Ishikawa (cell line): ENCODE measurements at regions not wholly inside any gene's neighbourhood (a gene's known extent, or its start where the extent isn't known, plus 50 kb on each side); places are given as distances from the start of the nearest gene placed in this dataset.

ENCODE experiments used
- CEBPB ChIP-seq: IDR thresholded peaks from 2 replicates; pipeline ENCODE4 v1.6.1; 2012
- CREB1 ChIP-seq: IDR thresholded peaks from 2 replicates; pipeline ENCODE4 v1.6.1; 2012; ENCODE audit warnings: low read depth
- EGR1 ChIP-seq: IDR thresholded peaks from 2 replicates; pipeline ENCODE4 v1.6.1; 2012
- EP300 ChIP-seq: IDR thresholded peaks from 2 replicates; pipeline ENCODE4 v1.6.1; 2012; ENCODE audit warnings: borderline replicate concordance
- FOXM1 ChIP-seq: IDR thresholded peaks from 2 replicates; pipeline ENCODE4 v1.6.1; 2012; ENCODE audit warnings: low read depth, borderline replicate concordance
- MAX ChIP-seq: IDR thresholded peaks from 2 replicates; pipeline ENCODE4 v1.6.1; 2012
- NFIC ChIP-seq: IDR thresholded peaks from 2 replicates; pipeline ENCODE4 v1.6.1; 2012
- RAD21 ChIP-seq: IDR thresholded peaks from 2 replicates; pipeline ENCODE4 v1.6.1; 2012; ENCODE audit warnings: low read depth
- REST ChIP-seq: IDR thresholded peaks from 2 replicates; pipeline ENCODE4 v1.6.1; 2012; ENCODE audit warnings: low read depth, mild to moderate bottlenecking
- TAF1 ChIP-seq: IDR thresholded peaks from 2 replicates; pipeline ENCODE4 v1.6.1; 2012; ENCODE audit warnings: low read depth, mild to moderate bottlenecking
- TCF12 ChIP-seq: IDR thresholded peaks from 2 replicates; pipeline ENCODE4 v1.6.1; 2012; ENCODE audit warnings: low read depth
- TEAD4 ChIP-seq: IDR thresholded peaks from 2 replicates; pipeline ENCODE4 v1.6.1; 2012
- USF1 ChIP-seq: IDR thresholded peaks from 2 replicates; pipeline ENCODE4 v1.6.1; 2012
- YY1 ChIP-seq: IDR thresholded peaks from 2 replicates; pipeline ENCODE4 v1.6.1; 2012; ENCODE audit warnings: low read depth
- ZBTB7A ChIP-seq: IDR thresholded peaks from 2 replicates; pipeline ENCODE4 v1.6.1; 2012; ENCODE audit warnings: low read depth

GRCh38 chr14:75344411-75344810, 65.8 kb downstream of the FOS start:
- no peak for TF ChIP-seq YY1
- TF ChIP-seq EGR1, result no peak
- no peak for TF ChIP-seq FOXM1
- no peak for TF ChIP-seq CEBPB
- TF ChIP-seq TAF1, result no peak
- no peak for TF ChIP-seq TEAD4
- TF ChIP-seq ZBTB7A, result no peak
- TF ChIP-seq REST, result no peak
- TF ChIP-seq USF1, result no peak
- no peak for TF ChIP-seq RAD21
- TF ChIP-seq TCF12, result no peak
- no peak for TF ChIP-seq NFIC
- TF ChIP-seq EP300, result no peak

- TF ChIP-seq USF1 (no peak), REST (no peak), ZBTB7A (no peak), TAF1 (no peak), FOXM1 (no peak), TEAD4 (no peak), MAX (no peak), EP300 (no peak), TCF12 (no peak), CREB1 (no peak), EGR1 (no peak), CEBPB (no peak), NFIC (no peak)
Observed at GRCh38 chr14:75350505-75351060, 72.0 kb downstream of the FOS start.

- TF ChIP-seq EP300 (no peak), FOXM1 (no peak), TCF12 (no peak)
Observed at GRCh38 chr14:75359098-75359497, 68.7 kb upstream of the JDP2 start.

GRCh38 chr14:75361041-75361440, 66.8 kb upstream of the JDP2 start:
- TF ChIP-seq TCF12, result no peak

GRCh38 chr14:75361751-75362433, 65.9 kb upstream of the JDP2 start:
- TF ChIP-seq RAD21, result no peak
- TF ChIP-seq NFIC, result no peak
- no peak for TF ChIP-seq ZBTB7A
- no peak for TF ChIP-seq TAF1
- TF ChIP-seq EGR1, result no peak

- TF ChIP-seq FOXM1 (no peak), TAF1 (no peak), MAX (no peak), TCF12 (no peak), YY1 (no peak), NFIC (no peak), ZBTB7A (no peak), RAD21 (no peak)
Observed at GRCh38 chr14:75363130-75363529, 64.7 kb upstream of the JDP2 start.
